ENCODE measurements at regions not wholly inside any gene's neighbourhood (a gene's known extent, or its start where the extent isn't known, plus 50 kb on each side); places are given as distances from the start of the nearest gene placed in this dataset.

DNA sequence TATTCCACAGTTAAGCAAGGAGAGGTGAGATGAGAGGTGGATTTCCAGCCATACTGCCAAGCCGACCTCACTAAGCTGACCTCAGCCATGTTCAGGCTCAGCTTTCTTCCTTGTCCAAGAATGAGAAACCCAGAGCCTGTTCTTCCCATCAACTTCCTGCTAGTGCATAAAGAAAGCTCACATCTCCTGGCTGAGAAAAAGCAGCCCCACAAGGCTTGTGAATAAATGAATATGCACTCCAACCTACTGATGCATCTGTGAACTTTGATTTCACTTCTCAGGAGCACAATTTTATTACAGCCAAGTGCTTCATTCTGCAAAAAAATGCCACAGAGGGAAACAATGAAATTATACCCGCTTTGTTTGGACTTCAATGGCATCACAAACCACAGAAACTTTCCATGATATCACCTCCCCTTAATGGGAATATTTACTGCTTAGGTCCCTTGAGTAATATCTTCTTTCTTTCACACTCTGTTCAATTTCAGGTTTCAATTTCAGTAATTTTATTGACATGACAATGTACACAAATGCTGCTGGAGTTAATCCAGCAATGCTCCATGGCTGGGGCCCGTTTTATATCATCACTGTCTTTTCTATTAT lies 437.0 kb upstream of the PPP2R3A start:
- Histone ChIP-seq H3F3A (ENCODE audit: insufficient read depth, low read length, poor library complexity, severe bottlenecking) (no peaks in the 10 kb centered on the region), H3K36me3 (ENCODE audit: insufficient read depth, low read length) (no peaks in the 10 kb centered on the region), H3K27ac (ENCODE audit: low read length) (no peak overlapping the region), H3K79me2 (replicated peaks; ENCODE audit: insufficient read depth, low read length) (no peaks in the 10 kb centered on the region), H2AFZ (ENCODE audit: low read depth, low read length) (no peak overlapping the region), H3K4me2 (ENCODE audit: low read length) (no peak overlapping the region), H3K9me3 (ENCODE audit: low read length) (no peaks in the 10 kb centered on the region), H3K27me3 (ENCODE audit: insufficient read depth, low read depth, low read length) (no peaks in the 10 kb centered on the region), H4K20me1 (ENCODE audit: insufficient read depth) (no peaks in the 10 kb centered on the region), H3K4me3 (ENCODE audit: low read length) (no peak overlapping the region), H3K9me2 (ENCODE audit: insufficient read depth, low read length) (no peaks in the 10 kb centered on the region), H3K9ac (ENCODE audit: low read length) (no peak overlapping the region)
- TF ChIP-seq TAF1 (IDR thresholded peaks at IDR 0.05; ENCODE audit: low read depth) (no peak), SMC3 (conservative IDR thresholded peaks at IDR 0.05; ENCODE audit: poor library complexity) (no peak), MXI1 (conservative IDR thresholded peaks at IDR 0.05; ENCODE audit: poor library complexity, severe bottlenecking) (no peak), EZH2 (IDR thresholded peaks at IDR 0.05; ENCODE audit: borderline replicate concordance, insufficient read depth, low read length, poor library complexity, severe bottlenecking) (no peak), RAD21 (conservative IDR thresholded peaks at IDR 0.05) (no peak), POLR2AphosphoS5 (IDR thresholded peaks at IDR 0.05) (peak; percentile 30), EP300 (conservative IDR thresholded peaks at IDR 0.05; ENCODE audit: poor library complexity, severe bottlenecking) (peak; percentile 33)
- TF ChIP-seq, protein P1, sequence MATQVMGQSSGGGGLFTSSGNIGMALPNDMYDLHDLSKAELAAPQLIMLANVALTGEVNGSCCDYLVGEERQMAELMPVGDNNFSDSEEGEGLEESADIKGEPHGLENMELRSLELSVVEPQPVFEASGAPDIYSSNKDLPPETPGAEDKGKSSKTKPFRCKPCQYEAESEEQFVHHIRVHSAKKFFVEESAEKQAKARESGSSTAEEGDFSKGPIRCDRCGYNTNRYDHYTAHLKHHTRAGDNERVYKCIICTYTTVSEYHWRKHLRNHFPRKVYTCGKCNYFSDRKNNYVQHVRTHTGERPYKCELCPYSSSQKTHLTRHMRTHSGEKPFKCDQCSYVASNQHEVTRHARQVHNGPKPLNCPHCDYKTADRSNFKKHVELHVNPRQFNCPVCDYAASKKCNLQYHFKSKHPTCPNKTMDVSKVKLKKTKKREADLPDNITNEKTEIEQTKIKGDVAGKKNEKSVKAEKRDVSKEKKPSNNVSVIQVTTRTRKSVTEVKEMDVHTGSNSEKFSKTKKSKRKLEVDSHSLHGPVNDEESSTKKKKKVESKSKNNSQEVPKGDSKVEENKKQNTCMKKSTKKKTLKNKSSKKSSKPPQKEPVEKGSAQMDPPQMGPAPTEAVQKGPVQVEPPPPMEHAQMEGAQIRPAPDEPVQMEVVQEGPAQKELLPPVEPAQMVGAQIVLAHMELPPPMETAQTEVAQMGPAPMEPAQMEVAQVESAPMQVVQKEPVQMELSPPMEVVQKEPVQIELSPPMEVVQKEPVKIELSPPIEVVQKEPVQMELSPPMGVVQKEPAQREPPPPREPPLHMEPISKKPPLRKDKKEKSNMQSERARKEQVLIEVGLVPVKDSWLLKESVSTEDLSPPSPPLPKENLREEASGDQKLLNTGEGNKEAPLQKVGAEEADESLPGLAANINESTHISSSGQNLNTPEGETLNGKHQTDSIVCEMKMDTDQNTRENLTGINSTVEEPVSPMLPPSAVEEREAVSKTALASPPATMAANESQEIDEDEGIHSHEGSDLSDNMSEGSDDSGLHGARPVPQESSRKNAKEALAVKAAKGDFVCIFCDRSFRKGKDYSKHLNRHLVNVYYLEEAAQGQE (IDR thresholded peaks at IDR 0.05; ENCODE audit: borderline replicate concordance), result no peak
- TF ChIP-seq, protein P2, sequence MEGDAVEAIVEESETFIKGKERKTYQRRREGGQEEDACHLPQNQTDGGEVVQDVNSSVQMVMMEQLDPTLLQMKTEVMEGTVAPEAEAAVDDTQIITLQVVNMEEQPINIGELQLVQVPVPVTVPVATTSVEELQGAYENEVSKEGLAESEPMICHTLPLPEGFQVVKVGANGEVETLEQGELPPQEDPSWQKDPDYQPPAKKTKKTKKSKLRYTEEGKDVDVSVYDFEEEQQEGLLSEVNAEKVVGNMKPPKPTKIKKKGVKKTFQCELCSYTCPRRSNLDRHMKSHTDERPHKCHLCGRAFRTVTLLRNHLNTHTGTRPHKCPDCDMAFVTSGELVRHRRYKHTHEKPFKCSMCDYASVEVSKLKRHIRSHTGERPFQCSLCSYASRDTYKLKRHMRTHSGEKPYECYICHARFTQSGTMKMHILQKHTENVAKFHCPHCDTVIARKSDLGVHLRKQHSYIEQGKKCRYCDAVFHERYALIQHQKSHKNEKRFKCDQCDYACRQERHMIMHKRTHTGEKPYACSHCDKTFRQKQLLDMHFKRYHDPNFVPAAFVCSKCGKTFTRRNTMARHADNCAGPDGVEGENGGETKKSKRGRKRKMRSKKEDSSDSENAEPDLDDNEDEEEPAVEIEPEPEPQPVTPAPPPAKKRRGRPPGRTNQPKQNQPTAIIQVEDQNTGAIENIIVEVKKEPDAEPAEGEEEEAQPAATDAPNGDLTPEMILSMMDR (IDR thresholded peaks at IDR 0.05; ENCODE audit: poor library complexity, severe bottlenecking), result no peak

DNA sequence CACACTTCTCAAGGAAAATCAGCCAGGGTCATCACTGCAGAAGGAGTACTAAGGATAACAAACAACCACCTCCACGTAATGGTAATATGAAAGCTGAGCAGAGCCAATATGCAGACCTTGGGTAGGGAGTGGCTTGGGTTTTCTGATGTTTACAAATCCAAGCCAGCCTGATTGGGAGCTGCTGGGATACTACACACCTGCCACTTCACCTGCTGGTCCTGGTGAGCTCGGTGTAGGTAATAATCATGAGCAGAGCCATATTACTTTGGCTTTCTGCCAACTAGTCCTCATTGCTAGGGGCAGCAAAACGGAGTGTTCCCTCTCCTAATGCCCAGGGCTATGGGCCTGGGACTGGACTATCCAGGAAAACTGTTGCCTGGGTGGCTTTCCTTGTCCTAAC lies 433.5 kb upstream of the PPP2R3A start:
- TF ChIP-seq RAD21 (conservative IDR thresholded peaks at IDR 0.05), result no peak
- TF ChIP-seq EP300 (conservative IDR thresholded peaks at IDR 0.05; ENCODE audit: poor library complexity, severe bottlenecking), result no peak
- no peak for TF ChIP-seq MXI1 (conservative IDR thresholded peaks at IDR 0.05; ENCODE audit: poor library complexity, severe bottlenecking)
- TF ChIP-seq, protein P2 (IDR thresholded peaks at IDR 0.05; ENCODE audit: poor library complexity, severe bottlenecking), result no peak
- no peak for TF ChIP-seq POLR2AphosphoS5 (IDR thresholded peaks at IDR 0.05)
- TF ChIP-seq EZH2 (IDR thresholded peaks at IDR 0.05; ENCODE audit: borderline replicate concordance, insufficient read depth, low read length, poor library complexity, severe bottlenecking), result no peak
- TF ChIP-seq, protein P1 (IDR thresholded peaks at IDR 0.05; ENCODE audit: borderline replicate concordance), result no peak
- TF ChIP-seq TAF1 (IDR thresholded peaks at IDR 0.05; ENCODE audit: low read depth), result no peak
- no peak for TF ChIP-seq SMC3 (conservative IDR thresholded peaks at IDR 0.05; ENCODE audit: poor library complexity)
- Histone ChIP-seq H3K9ac (ENCODE audit: low read length) (no peak overlapping the region), H2AFZ (ENCODE audit: low read depth, low read length) (no peak overlapping the region), H3K36me3 (ENCODE audit: insufficient read depth, low read length) (no peaks in the 10 kb centered on the region), H3K79me2 (replicated peaks; ENCODE audit: insufficient read depth, low read length) (no peaks in the 10 kb centered on the region), H3K27me3 (ENCODE audit: insufficient read depth, low read depth, low read length) (no peaks in the 10 kb centered on the region), H3K9me2 (ENCODE audit: insufficient read depth, low read length) (no peaks in the 10 kb centered on the region), H3F3A (ENCODE audit: insufficient read depth, low read length, poor library complexity, severe bottlenecking) (no peaks in the 10 kb centered on the region), H4K20me1 (ENCODE audit: insufficient read depth) (no peaks in the 10 kb centered on the region), H3K9me3 (ENCODE audit: low read length) (no peaks in the 10 kb centered on the region), H3K4me2 (ENCODE audit: low read length) (no peak overlapping the region), H3K27ac (ENCODE audit: low read length) (no peak overlapping the region), H3K4me3 (ENCODE audit: low read length) (no peak overlapping the region)

Measured in neural cell (in vitro differentiated cells).